HepG2 (cell line): ENCODE measurements at regions not wholly inside any gene's neighbourhood (a gene's known extent, or its start where the extent isn't known, plus 50 kb on each side); places are given as distances from the start of the nearest gene placed in this dataset.

Source experiments
- ATAC-seq: fragments of 200-7000 bp; cut with Tn5 transposase; 3 replicates; pipeline ENCODE4 v1.9.1; 2020; ENCODE audit warnings: mild to moderate bottlenecking, moderate library complexity
- BruUV-seq: library from RNA; stranded (reverse); fragments of 400-500 nt; replicated peaks from 2 replicates; lab custom pipeline; 2021; lab: Mats Ljungman, UMichigan
- CTCF ChIA-PET: fragments of 300-600 bp; formaldehyde crosslinking; extraction: SDS; loops from one replicate; lab custom pipeline; 2021; ENCODE audit warnings: low total read pairs, inconsistent platforms, low intra/inter-chr PET ratio; lab: Yijun Ruan, JAX
- POLR2A ChIA-PET: fragments of 350-600 bp; sonication (Branson Sonifier 250); formaldehyde crosslinking; loops from one replicate; lab custom pipeline; 2020; ENCODE audit warnings: antibody characterized with exemption, inconsistent platforms; lab: Yijun Ruan, JAX
- DNase-seq: peaks from one replicate; pipeline ENCODE4 v3.0.0-alpha.2; 2015; ENCODE audit warnings: low spot score
- FAIRE-seq: peaks from 3 replicates; lab custom pipeline; 2011; peaks lifted over from hg19 to GRCh38; lab: Jason Lieb, UNC
- H2AFZ ChIP-seq: one replicate; pipeline ENCODE4 v1.6.1; 2011; ENCODE audit warnings: low read length, inconsistent platforms
- H3K27ac ChIP-seq: fragments of 300-600 bp; 3 replicates; pipeline ENCODE4 v1.8.0; 2011; ENCODE audit warnings: mixed run types, mild to moderate bottlenecking, mixed read lengths, low read length, inconsistent platforms; ENCODE audit not compliant: insufficient read depth; ENCODE audit errors: extremely low read length
- H3K27me3 ChIP-seq, 2 experiments: fragments of 200-600 bp in 1 of 2; 2 replicates in 1 of 2; 3 replicates in 1 of 2; pipeline versions ENCODE4 v1.6.0 to v1.8.0; 2011; ENCODE audit warnings: low read length in 2 of 2, mild to moderate bottlenecking in 2 of 2, moderate library complexity in 2 of 2, inconsistent platforms in 1 of 2; ENCODE audit not compliant: insufficient read depth in 2 of 2, control insufficient read depth in 1 of 2
- H3K36me3 ChIP-seq, 2 experiments: fragments of 200-600 bp in 1 of 2; replicated peaks in 1 of 2; 2 replicates in 1 of 2; 3 replicates in 1 of 2; pipeline versions ENCODE4 v1.5.1 to v1.8.0; 2011; ENCODE audit warnings: low read length in 2 of 2, inconsistent platforms in 1 of 2; ENCODE audit not compliant: insufficient read depth in 2 of 2, control insufficient read depth in 1 of 2
- H3K4me1 ChIP-seq: 2 replicates; pipeline ENCODE4 v1.5.1; 2012; ENCODE audit warnings: low read length, inconsistent platforms; ENCODE audit not compliant: insufficient read depth
- H3K4me2 ChIP-seq: 2 replicates; pipeline ENCODE4 v1.6.0; 2011; ENCODE audit warnings: low read depth, low read length, inconsistent platforms
- H3K4me3 ChIP-seq, 3 experiments: fragments of 200-600 bp in 1 of 3; sonication (generic), shearing (Covaris generic) in 1 of 3; replicated peaks in 1 of 3; 2 replicates each; pipeline ENCODE4 v1.5.1; 2011 to 2016; ENCODE audit warnings: low read length in 3 of 3, inconsistent platforms in 2 of 3, low read depth in 2 of 3, mild to moderate bottlenecking in 2 of 3, control low read depth in 1 of 3, mixed read lengths in 1 of 3; ENCODE audit not compliant: insufficient read depth in 1 of 3
- H3K79me2 ChIP-seq: one replicate; pipeline ENCODE4 v1.6.1; 2011; ENCODE audit warnings: low read length, inconsistent platforms; ENCODE audit not compliant: insufficient read depth
- H3K9ac ChIP-seq: 2 replicates; pipeline ENCODE4 v1.6.0; 2011; ENCODE audit warnings: mild to moderate bottlenecking, low read depth, low read length, inconsistent platforms; ENCODE audit not compliant: insufficient read depth
- H3K9me3 ChIP-seq: 2 replicates; pipeline ENCODE4 v1.5.1; 2012; ENCODE audit warnings: mild to moderate bottlenecking, low read length
- H4K20me1 ChIP-seq: 2 replicates; pipeline ENCODE4 v1.6.0; 2011; ENCODE audit warnings: inconsistent platforms, mild to moderate bottlenecking, low read length, moderate library complexity; ENCODE audit not compliant: insufficient read depth
- CENPX ChIP-seq: sonication (generic); formaldehyde crosslinking; IDR thresholded peaks from 2 replicates; pipeline ENCODE4 v1.9.0; 2021; ENCODE audit warnings: mild to moderate bottlenecking, missing genetic modification reagents, moderate library complexity
- ELF4 ChIP-seq: sonication (generic); formaldehyde crosslinking; IDR thresholded peaks from 2 replicates; pipeline ENCODE4 v1.5.0; 2020; ENCODE audit warnings: missing genetic modification reagents, mild to moderate bottlenecking, moderate library complexity, borderline replicate concordance
- GATA4 ChIP-seq: sonication (generic); IDR thresholded peaks from 2 replicates; pipeline ENCODE4 v1.6.1; 2016; ENCODE audit warnings: antibody characterized with exemption, low read depth, borderline replicate concordance
- KAT8 ChIP-seq: IDR thresholded peaks from 2 replicates; pipeline ENCODE4 v1.6.1; 2016; ENCODE audit warnings: missing genetic modification reagents, missing compliant biosample characterization
- NFIC ChIP-seq: IDR thresholded peaks from 2 replicates; pipeline ENCODE4 v1.6.1; 2012; ENCODE audit warnings: mild to moderate bottlenecking, low read length, inconsistent platforms
- POLR2A ChIP-seq, 2 experiments: IDR thresholded peaks; 2 replicates each; pipeline ENCODE4 v1.6.1; 2011; ENCODE audit warnings: low read depth in 2 of 2, low read length in 2 of 2, mild to moderate bottlenecking in 1 of 2, moderate library complexity in 1 of 2; ENCODE audit not compliant: insufficient read depth in 1 of 2
- RFX3 ChIP-seq: IDR thresholded peaks from 2 replicates; pipeline ENCODE4 v1.6.1; 2016; ENCODE audit warnings: missing biosample characterization, missing genetic modification reagents
- SCMH1 ChIP-seq: sonication (generic); formaldehyde crosslinking; IDR thresholded peaks from 2 replicates; pipeline ENCODE4 v1.9.0; 2021; ENCODE audit warnings: missing genetic modification reagents, mild to moderate bottlenecking, borderline replicate concordance
- SOX5 ChIP-seq: IDR thresholded peaks from 2 replicates; pipeline ENCODE4 v1.6.1; 2016; ENCODE audit warnings: borderline replicate concordance
- XBP1 ChIP-seq: sonication (generic); formaldehyde crosslinking; IDR thresholded peaks from 2 replicates; pipeline ENCODE4 v1.5.0; 2020; ENCODE audit warnings: missing genetic modification reagents
- ZFY ChIP-seq: sonication (generic); formaldehyde crosslinking; IDR thresholded peaks from 2 replicates; pipeline ENCODE4 v1.4.0; 2020; ENCODE audit warnings: missing genetic modification reagents
- ZNF317 ChIP-seq: sonication (generic); formaldehyde crosslinking; IDR thresholded peaks from 2 replicates; pipeline ENCODE4 v1.5.0; 2020; ENCODE audit warnings: mild to moderate bottlenecking, missing genetic modification reagents
- WGBS: methylation state at CpG from one replicate; pipeline ENCODE4 v1.1.6; 2017; ENCODE audit warnings: low lambda C conversion rate; 5-methylcytosine and 5-hydroxymethylcytosine counted together
- in situ Hi-C: cut with HindIII; loops from 2 replicates; pipeline ENCODE4 v1.10.0; 2017; ENCODE audit warnings: low pct_unique_long_range_greater_than_20kb; ENCODE audit not compliant: extremely low pct_ligation_motif_present
- intact Hi-C: fragments of 100-400 bp; cut with micrococcal nuclease; formaldehyde crosslinking; loops from one replicate; pipeline ENCODE4 v1.10.0; 2022; ENCODE audit not compliant: unreplicated experiment
- TF ChIP-seq, protein P1 (sequence below): sonication (generic); formaldehyde crosslinking; IDR thresholded peaks from 2 replicates; pipeline ENCODE4 v1.9.0; 2021; ENCODE audit warnings: missing genetic modification reagents, mild to moderate bottlenecking, borderline replicate concordance
- TF ChIP-seq, protein P2 (sequence below), 2 experiments: fragments of 450-650 bp in 1 of 2; sonication (generic) in 1 of 2; formaldehyde crosslinking in 1 of 2; IDR thresholded peaks; 2 replicates each; pipeline versions ENCODE4 v1.6.1 to v1.8.0; 2016 to 2022; ENCODE audit warnings: antibody characterized with exemption in 1 of 2, mild to moderate bottlenecking in 1 of 2, missing genetic modification reagents in 1 of 2

DNA sequence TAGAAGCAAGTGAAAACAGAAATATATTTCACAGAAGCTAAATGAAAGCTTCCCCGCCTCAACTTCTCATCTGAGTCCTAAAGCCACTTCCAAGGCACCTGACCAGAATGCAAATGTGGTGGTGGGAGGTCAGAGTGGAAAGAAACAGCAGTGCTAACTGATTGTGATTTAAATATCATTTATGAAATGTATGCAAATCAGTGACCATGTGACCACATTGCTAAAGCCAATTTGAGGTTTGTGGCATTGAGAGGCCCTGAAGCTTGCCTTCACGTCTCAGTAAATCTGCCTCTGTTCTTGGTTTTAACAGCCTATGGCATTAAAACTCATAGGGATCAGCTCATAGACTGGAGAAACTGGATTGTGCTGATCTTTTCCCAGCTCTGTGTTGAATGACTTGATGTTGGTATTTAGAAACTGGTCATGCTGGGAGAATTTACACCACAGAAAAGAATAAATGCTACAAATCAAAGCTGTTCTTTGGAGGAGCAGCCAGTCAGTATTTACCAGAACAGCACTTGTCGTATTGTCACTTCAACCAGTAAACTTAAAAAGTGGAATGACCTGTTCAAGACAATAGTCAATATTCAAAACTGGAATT is 481.4 kb upstream of the ALCAM start:
- BruUV-seq = no TSS peak
- FAIRE-seq = no peak
- in situ Hi-C loops = no loop called here
- no peaks in the 10 kb centered on the region for H4K20me1 ChIP-seq
- H3K4me3 ChIP-seq = no peak overlapping the region
- ChIA-PET CTCF (no interaction called here), POLR2A (no interaction called here)
- no peak overlapping the region for H3K4me2 ChIP-seq
- no peaks in the 10 kb centered on the region for H3K9me3 ChIP-seq
- no peaks in the 10 kb centered on the region for H3K4me1 ChIP-seq
- H3K9ac ChIP-seq = no peak overlapping the region
- no peaks in the 10 kb centered on the region for H3K27me3 ChIP-seq
- no peaks in the 10 kb centered on the region for H3K79me2 ChIP-seq
- H3K27ac ChIP-seq = no peak overlapping the region
- WGBS = 23% methylated on average over 3 of the region's 3 CpGs
- DNase-seq = no peak
- no peak overlapping the region for H2AFZ ChIP-seq
- no peaks in the 10 kb centered on the region for H3K36me3 ChIP-seq
- intact Hi-C loops = no loop called here
- no peak for ATAC-seq
- TF ChIP-seq CENPX (CRISPR knock-in tag) (no peak), ZNF317 (CRISPR knock-in tag) (no peak), SOX5 (CRISPR knock-in tag) (no peak), POLR2A (IDR thresholded peaks at IDR 0.05; ENCODE audit: insufficient read depth in 1 of 2, low read depth in 2 of 2, low read length in 2 of 2) (no peak), ZFY (CRISPR knock-in tag) (no peak), RFX3 (no peak), ELF4 (CRISPR knock-in tag) (no peak), KAT8 (CRISPR knock-in tag) (no peak), SCMH1 (CRISPR knock-in tag) (no peak), GATA4 (no peak), XBP1 (no peak), NFIC (no peak)
- TF ChIP-seq, protein P1, sequence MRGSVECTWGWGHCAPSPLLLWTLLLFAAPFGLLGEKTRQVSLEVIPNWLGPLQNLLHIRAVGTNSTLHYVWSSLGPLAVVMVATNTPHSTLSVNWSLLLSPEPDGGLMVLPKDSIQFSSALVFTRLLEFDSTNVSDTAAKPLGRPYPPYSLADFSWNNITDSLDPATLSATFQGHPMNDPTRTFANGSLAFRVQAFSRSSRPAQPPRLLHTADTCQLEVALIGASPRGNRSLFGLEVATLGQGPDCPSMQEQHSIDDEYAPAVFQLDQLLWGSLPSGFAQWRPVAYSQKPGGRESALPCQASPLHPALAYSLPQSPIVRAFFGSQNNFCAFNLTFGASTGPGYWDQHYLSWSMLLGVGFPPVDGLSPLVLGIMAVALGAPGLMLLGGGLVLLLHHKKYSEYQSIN (CRISPR knock-in tag) = no peak
- TF ChIP-seq, protein P2, sequence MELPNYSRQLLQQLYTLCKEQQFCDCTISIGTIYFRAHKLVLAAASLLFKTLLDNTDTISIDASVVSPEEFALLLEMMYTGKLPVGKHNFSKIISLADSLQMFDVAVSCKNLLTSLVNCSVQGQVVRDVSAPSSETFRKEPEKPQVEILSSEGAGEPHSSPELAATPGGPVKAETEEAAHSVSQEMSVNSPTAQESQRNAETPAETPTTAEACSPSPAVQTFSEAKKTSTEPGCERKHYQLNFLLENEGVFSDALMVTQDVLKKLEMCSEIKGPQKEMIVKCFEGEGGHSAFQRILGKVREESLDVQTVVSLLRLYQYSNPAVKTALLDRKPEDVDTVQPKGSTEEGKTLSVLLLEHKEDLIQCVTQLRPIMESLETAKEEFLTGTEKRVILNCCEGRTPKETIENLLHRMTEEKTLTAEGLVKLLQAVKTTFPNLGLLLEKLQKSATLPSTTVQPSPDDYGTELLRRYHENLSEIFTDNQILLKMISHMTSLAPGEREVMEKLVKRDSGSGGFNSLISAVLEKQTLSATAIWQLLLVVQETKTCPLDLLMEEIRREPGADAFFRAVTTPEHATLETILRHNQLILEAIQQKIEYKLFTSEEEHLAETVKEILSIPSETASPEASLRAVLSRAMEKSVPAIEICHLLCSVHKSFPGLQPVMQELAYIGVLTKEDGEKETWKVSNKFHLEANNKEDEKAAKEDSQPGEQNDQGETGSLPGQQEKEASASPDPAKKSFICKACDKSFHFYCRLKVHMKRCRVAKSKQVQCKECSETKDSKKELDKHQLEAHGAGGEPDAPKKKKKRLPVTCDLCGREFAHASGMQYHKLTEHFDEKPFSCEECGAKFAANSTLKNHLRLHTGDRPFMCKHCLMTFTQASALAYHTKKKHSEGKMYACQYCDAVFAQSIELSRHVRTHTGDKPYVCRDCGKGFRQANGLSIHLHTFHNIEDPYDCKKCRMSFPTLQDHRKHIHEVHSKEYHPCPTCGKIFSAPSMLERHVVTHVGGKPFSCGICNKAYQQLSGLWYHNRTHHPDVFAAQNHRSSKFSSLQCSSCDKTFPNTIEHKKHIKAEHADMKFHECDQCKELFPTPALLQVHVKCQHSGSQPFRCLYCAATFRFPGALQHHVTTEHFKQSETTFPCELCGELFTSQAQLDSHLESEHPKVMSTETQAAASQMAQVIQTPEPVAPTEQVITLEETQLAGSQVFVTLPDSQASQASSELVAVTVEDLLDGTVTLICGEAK (IDR thresholded peaks at IDR 0.05) = no peak
- TF ChIP-seq, protein P2 (CRISPR knock-in tag; IDR thresholded peaks at IDR 0.05) = no peak
